Stomach (tissue), 8 donors: ENCODE measurements at regions not wholly inside any gene's neighbourhood (a gene's known extent, or its start where the extent isn't known, plus 50 kb on each side); places are given as distances from the start of the nearest gene placed in this dataset.
"Not testable (repeated sequence)": the region's sequence is repeated elsewhere in the genome, so short reads cannot be mapped to it uniquely, and the experiment has no call there.

Experiments used
- DNase-seq, 2 donors: peaks; one replicate each; pipeline versions ENCODE4 v3.0.0 to v3.0.0-alpha.2; 2013 to 2019
- H3K27ac ChIP-seq, 5 donors: fragments of 200-600 bp in 4 of 5; sonication (generic) in 4 of 5; one replicate each; pipeline ENCODE4 v1.5.1; 2013 to 2019; ENCODE audit warnings: mild to moderate bottlenecking in 1 of 5, moderate library complexity in 1 of 5
- H3K27me3 ChIP-seq, 3 donors: fragments of 200-600 bp; sonication (generic); one replicate each; pipeline ENCODE4 v1.5.1; 2017 to 2019; ENCODE audit warnings: mixed run types in 1 of 3
- H3K36me3 ChIP-seq, 4 donors: fragments of 200-600 bp; sonication (generic); 1 replicate in 3 of 4; 2 replicates in 1 of 4; pipeline ENCODE4 v1.5.1; 2016 to 2019
- H3K4me1 ChIP-seq, 4 donors: fragments of 200-600 bp; sonication (generic); one replicate each; pipeline ENCODE4 v1.5.1; 2016 to 2019
- H3K4me3 ChIP-seq, 4 donors: fragments of 200-600 bp; sonication (generic) in 3 of 4; one replicate each; pipeline ENCODE4 v1.5.1; 2016 to 2019; ENCODE audit warnings: mild to moderate bottlenecking in 1 of 4
- H3K9me3 ChIP-seq, 4 donors: fragments of 200-600 bp; sonication (generic); one replicate each; pipeline ENCODE4 v1.5.1; 2016 to 2019
- EP300 ChIP-seq: sonication (generic); formaldehyde crosslinking; IDR thresholded peaks from one replicate; pipeline ENCODE4 v1.6.1; 2017; ENCODE audit warnings: antibody characterized with exemption
- POLR2A ChIP-seq, 4 donors: fragments of 450-650 bp; IDR thresholded peaks; one replicate each; pipeline ENCODE4 v1.6.1; 2016; ENCODE audit warnings: antibody characterized with exemption in 4 of 4, control low read depth in 2 of 4, mild to moderate bottlenecking in 1 of 4, moderate library complexity in 1 of 4
- POLR2AphosphoS5 ChIP-seq, 3 donors: sonication (generic); formaldehyde crosslinking; IDR thresholded peaks; one replicate each; pipeline ENCODE4 v1.6.1; 2016; ENCODE audit warnings: antibody characterized with exemption in 3 of 3
- WGBS, 5 donors: extraction: QIAGEN DNeasy Blood & Tissue Kit in 3 of 5; methylation state at CpG; one replicate each; pipeline versions ENCODE4 v1.1.5 to v1.1.7; 2013 to 2018; 5-methylcytosine and 5-hydroxymethylcytosine counted together
- intact Hi-C: fragments of 100-400 bp; cut with DNase I; formaldehyde crosslinking; loops from one replicate; pipeline ENCODE4 v1.15.1; 2023; ENCODE audit warnings: low total_unique reads
- TF ChIP-seq, protein P1 (sequence below), 7 experiments: fragments of 450-650 bp in 4 of 7; fragments of 200-600 bp in 3 of 7; sonication (generic) in 3 of 7; IDR thresholded peaks; one replicate each; pipeline ENCODE4 v1.5.1; 2016 to 2019; ENCODE audit warnings: antibody characterized with exemption in 7 of 7, control low read depth in 2 of 7, mild to moderate bottlenecking in 1 of 7
- donor health status: healthy with polysubstance abuse.
- donor health status: Bipolar disorder and iron deficiency.
- donor health status: healthy.

DNA sequence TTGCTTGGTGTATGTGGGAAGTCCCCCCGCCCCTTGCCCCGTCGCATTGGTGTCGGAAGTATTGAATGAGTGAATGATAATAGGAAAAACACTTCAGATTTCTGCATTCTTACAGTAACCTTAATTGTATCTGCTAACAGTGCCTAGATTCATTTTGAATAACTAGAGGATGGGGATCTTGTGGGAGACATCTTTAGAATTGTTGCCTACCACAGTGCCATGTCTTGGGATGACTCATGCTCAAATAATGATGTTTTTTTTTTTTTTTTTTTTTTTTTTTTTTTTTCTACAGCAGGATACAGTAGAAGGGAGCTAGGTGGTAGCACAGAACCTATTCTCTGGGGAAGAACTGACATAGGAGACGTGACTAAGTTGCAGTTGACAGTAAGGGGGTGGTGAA is 237.9 kb downstream of the USP25 start:
- no peak for TF ChIP-seq POLR2A (IDR thresholded peaks at IDR 0.05)
- TF ChIP-seq, protein P1, sequence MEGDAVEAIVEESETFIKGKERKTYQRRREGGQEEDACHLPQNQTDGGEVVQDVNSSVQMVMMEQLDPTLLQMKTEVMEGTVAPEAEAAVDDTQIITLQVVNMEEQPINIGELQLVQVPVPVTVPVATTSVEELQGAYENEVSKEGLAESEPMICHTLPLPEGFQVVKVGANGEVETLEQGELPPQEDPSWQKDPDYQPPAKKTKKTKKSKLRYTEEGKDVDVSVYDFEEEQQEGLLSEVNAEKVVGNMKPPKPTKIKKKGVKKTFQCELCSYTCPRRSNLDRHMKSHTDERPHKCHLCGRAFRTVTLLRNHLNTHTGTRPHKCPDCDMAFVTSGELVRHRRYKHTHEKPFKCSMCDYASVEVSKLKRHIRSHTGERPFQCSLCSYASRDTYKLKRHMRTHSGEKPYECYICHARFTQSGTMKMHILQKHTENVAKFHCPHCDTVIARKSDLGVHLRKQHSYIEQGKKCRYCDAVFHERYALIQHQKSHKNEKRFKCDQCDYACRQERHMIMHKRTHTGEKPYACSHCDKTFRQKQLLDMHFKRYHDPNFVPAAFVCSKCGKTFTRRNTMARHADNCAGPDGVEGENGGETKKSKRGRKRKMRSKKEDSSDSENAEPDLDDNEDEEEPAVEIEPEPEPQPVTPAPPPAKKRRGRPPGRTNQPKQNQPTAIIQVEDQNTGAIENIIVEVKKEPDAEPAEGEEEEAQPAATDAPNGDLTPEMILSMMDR (IDR thresholded peaks at IDR 0.05): no peak
- no peak for TF ChIP-seq POLR2AphosphoS5 (IDR thresholded peaks at IDR 0.05)
- no peak for TF ChIP-seq EP300
- Histone ChIP-seq H3K27ac (no peak overlapping the region), H3K4me3 (no peak overlapping the region), H3K9me3 (no peaks in the 10 kb centered on the region), H3K36me3 (no peaks in the 10 kb centered on the region), H3K27me3 (no peaks in the 10 kb centered on the region), H3K4me1 (no peaks in the 10 kb centered on the region)
- 84 to 93% (median 90%) methylated on average over 5 of the region's 5 CpGs for WGBS, 5 donors
- intact Hi-C loops: no loop called here
- no peak for DNase-seq

GRCh38 chr21:15968776-15969310 is 239.1 kb downstream of the USP25 start:
- Histone ChIP-seq H3K27ac (no peak overlapping the region), H3K9me3 (no peaks in the 10 kb centered on the region), H3K27me3 (no peaks in the 10 kb centered on the region), H3K36me3 (no peaks in the 10 kb centered on the region), H3K4me3 (no peak overlapping the region), H3K4me1 (no peaks in the 10 kb centered on the region)
- DNase-seq: no peak
- TF ChIP-seq POLR2AphosphoS5 (IDR thresholded peaks at IDR 0.05) (no peak), EP300 (no peak), POLR2A (IDR thresholded peaks at IDR 0.05) (no peak)
- TF ChIP-seq, protein P1 (IDR thresholded peaks at IDR 0.05): no peak
- intact Hi-C loops: no loop called here
- WGBS, 5 donors: 69 to 92% (median 80%) methylated on average over 1 of the region's 1 CpG

- H3K27me3 ChIP-seq: no peaks in the 10 kb centered on the region
- WGBS, 5 donors: 46 to 62% (median 49%) methylated on average over 1 of the region's 1 CpG
- H3K36me3 ChIP-seq: no peaks in the 10 kb centered on the region
- no peaks in the 10 kb centered on the region for H3K9me3 ChIP-seq
- intact Hi-C loops: no loop called here
- no peak for TF ChIP-seq EP300
- TF ChIP-seq POLR2A (IDR thresholded peaks at IDR 0.05): no peak
- TF ChIP-seq POLR2AphosphoS5 (IDR thresholded peaks at IDR 0.05): no peak
- TF ChIP-seq, protein P1 (IDR thresholded peaks at IDR 0.05): no peak
- no peak overlapping the region for H3K27ac ChIP-seq
- DNase-seq: no peak
- no peaks in the 10 kb centered on the region for H3K4me1 ChIP-seq
- no peak overlapping the region for H3K4me3 ChIP-seq
Measured at GRCh38 chr21:15976807-15977206, 247.0 kb downstream of the USP25 start.

DNA sequence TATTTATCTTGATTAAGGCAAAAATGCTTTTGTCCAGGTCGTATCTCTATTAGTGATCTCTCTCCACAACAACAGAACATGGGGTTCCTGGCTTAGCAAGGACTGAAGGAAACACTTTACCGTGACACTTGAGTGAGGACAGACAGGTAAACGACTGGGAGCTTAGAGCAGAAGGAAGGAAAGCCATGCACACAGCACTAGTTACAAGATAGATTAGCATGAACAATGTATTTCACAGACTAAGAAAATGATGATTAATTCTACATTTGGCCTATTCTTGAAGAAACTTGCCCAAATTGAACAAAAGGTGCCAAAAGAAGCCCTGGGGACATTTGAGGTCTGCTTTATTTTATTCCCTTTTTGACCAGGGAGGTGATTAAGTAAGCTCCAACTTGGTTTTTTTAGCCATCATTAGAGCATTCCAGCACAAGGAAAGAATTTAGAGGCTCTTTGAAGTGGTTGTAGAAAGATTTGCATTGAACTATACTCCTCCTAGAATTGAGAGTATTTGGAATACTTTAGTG is 248.5 kb downstream of the USP25 start:
- intact Hi-C loops: no loop called here
- Histone ChIP-seq H3K27me3 (no peaks in the 10 kb centered on the region), H3K4me3 (no peak overlapping the region), H3K36me3 (no peaks in the 10 kb centered on the region), H3K9me3 (no peaks in the 10 kb centered on the region), H3K27ac (no peak overlapping the region), H3K4me1 (no peaks in the 10 kb centered on the region)
- peak in 1 of 2 donors; percentile 6 for DNase-seq
- no peak for TF ChIP-seq POLR2AphosphoS5 (IDR thresholded peaks at IDR 0.05)
- TF ChIP-seq EP300: no peak
- no peak for TF ChIP-seq POLR2A (IDR thresholded peaks at IDR 0.05)
- TF ChIP-seq, protein P1 (IDR thresholded peaks at IDR 0.05): no peak
- 36 to 40% (median 39%) methylated on average over 3 of the region's 3 CpGs for WGBS, 5 donors

DNA sequence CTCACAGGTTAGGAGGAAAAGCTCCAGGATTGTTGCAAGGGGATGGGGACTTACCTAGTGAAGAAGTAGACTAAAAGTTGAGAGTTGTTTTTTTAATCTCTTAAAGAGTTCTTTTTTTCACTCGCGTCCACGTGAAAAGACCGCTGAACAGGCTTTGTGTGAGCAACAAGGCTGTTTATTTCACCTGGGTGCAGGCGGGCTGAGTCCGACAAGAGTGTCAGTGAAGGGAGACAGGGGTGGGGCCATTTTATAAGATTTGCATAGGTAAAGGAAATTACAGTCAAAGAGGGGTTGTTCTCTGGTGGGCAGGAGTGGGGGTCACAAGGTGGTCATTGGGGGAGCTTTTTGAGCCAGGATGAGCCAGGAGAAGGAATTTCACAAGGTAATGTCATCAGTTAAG is 249.7 kb downstream of the USP25 start:
- DNase-seq, H3K27me3 ChIP-seq, H3K4me1 ChIP-seq, H3K9me3 ChIP-seq, intact Hi-C loops, H3K36me3 ChIP-seq, H3K4me3 ChIP-seq, H3K27ac ChIP-seq: not testable (repeated sequence)
- WGBS, 5 donors: 84 to 98% (median 94%) methylated on average over 6 of the region's 6 CpGs
